GM18909 (cell line): ENCODE measurements at regions not wholly inside any gene's neighbourhood (a gene's known extent, or its start where the extent isn't known, plus 50 kb on each side); places are given as distances from the start of the nearest gene placed in this dataset.
"Not testable (repeated sequence)": the region's sequence is repeated elsewhere in the genome, so short reads cannot be mapped to it uniquely, and the experiment has no call there.

ENCODE experiments used
- ATAC-seq: cut with Tn5 transposase; IDR thresholded peaks from one replicate; pipeline ENCODE4 v1.9.1; 2021; ENCODE audit warnings: mild to moderate bottlenecking; ENCODE audit not compliant: unreplicated experiment, poor library complexity

DNA sequence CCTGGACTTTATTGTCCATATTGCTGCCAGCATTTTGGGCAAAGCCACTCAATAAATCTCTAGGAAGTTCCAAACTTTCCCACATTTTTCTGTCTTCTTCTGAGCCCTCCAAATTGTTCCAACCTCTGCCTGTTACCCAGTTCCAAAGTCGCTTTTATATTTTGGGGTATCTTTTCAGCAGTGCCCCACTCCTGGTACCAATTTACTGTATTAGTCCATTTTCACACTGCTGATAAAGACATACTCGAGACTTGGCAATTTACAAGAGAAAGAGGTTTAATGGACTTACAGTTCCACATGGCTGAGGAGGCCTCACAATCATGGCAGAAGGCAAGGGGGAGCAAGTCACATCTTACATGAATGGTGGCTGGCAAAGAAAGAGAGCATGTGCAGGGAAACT is 53.4 kb downstream of the AHSP start:
- not testable (repeated sequence) for ATAC-seq

DNA sequence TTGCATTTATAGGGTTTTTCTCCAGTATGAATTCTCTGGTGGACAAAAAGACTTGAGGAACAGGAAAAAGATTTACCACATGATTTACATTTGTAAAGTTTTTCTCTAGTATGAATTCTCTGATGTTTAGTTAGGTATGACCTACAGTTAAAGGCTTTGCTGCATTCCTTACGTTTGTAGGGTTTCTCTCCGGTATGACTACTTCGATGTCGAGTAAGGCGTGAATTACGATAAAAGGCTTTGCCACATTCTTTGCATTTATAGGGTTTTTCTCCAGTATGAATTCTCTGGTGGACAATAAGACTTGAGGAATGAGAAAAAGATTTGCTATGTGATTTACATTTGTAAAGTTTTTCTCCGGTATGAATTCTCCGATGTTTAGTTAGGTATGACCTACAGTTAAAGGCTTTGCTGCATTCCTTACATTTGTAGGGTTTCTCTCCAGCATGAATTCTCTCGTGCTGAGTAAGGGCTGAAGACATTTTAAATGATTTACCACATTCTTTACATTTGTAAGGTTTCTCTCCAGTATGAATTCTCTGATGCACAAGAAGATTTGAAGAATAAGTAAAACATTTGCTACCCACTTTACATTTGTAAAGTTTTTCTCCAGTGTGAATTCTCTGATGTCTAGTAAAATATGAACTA is 74.2 kb downstream of the AHSP start:
- ATAC-seq = not testable (repeated sequence)

DNA sequence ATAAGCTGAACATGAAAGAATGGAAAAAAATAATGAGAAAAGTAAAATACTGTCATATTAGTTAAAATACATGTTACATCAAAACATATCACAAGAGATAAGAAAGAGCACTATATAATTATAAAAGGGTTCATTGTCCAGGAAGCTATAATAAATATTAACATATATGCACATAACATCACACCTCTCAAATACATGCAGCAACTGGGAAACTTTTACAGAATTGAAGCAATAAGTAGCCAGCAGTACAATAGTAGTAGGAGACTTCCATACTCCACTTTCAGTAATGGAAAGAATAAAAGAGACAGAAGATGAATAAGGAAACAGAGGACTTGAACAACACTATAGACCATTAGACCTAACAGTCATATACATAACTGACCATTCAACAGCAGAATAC is 90.4 kb downstream of the AHSP start:
- no peak for ATAC-seq

DNA sequence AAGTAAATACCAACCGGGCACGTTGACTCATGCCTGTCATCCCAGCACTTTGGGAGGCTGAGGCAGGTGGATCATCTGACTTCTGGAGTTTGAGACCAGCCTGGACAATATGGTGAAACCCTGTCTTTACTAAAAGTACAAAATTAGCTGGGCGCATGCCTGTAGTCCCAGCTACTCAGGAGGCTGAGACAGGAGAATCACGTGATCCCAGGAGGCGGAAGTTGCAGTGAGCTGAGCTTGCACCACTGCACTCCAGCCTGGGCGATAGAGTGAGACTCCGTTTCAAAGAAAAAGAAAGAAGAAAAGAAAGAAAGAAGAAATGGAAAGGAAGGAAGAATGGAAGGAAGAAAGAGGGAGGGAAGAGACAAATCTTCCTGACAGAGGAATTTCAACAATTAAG is 108.7 kb downstream of the AHSP start:
- ATAC-seq = no peak

DNA sequence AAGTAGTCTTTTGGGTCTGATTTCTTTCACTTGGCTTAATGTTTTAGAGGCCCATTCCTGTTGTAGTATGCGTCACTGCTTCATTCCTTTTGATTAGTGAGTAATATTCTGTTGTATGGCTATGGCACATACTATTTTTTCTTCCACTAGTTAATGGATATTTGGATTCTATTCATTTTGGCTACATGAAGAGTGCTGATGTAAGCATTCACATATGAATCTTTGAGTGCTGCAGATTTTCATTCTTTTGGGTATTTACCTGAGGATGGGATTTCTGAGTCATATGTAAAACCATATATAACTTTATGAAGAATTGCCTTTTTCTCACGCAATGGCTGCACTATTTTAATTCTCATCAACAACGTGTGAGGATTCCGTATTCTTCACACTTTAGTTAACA is 113.6 kb downstream of the AHSP start:
- no peak for ATAC-seq

DNA sequence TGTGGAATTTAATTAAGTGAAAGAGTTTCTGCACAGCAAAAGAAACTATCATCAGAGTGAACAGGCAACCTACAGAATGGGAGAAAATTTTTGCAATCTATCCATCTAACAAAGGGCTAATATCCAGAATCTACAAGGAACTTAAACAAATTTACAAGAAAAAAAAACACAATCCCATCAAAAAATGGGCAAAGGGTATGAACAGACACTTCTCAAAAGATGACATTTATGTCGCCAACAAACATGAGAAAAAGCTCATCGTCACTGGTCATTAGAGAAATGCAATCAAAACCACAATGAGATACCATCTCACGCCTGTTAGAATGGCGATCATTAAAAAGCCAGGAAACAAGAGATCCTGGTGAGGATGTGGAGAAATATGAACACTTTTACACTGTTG is 128.0 kb downstream of the AHSP start:
- ATAC-seq = not testable (repeated sequence)

DNA sequence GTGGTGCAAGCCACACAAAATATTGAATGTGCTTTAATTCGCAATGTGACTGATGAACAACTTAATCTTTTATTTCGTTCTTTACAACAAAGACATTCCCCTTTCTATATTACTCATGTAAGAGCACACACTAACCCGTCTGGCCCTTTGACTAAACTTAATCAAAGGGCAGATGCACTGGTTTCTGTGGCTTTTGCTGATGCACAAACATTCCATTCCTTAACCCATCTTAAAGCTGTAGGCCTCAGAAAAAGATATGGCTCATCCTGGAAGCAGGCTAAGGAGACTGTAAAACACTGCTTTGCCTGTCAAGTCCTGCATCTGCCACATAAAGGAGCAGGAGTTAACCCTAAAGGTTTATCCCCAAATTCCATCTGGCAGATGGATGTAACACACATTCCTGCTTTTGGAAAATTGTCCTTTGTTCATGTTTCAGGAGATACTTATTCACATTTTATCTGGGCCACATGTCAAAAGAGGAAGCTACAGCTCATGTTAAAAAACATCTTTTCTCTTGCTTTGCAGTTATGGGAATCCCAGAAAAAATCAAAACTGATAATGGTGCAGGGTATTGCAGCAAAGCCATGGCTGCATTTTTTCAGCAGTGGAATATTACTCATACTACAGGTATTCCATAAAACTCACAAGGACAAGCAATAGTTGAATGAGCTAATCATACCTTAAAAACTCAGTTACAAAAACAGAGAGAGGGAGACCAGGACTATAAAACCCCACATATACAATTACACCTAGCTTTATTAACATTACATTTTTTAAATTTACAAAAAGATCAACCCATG is 137.2 kb downstream of the AHSP start:
- no peak for ATAC-seq

DNA sequence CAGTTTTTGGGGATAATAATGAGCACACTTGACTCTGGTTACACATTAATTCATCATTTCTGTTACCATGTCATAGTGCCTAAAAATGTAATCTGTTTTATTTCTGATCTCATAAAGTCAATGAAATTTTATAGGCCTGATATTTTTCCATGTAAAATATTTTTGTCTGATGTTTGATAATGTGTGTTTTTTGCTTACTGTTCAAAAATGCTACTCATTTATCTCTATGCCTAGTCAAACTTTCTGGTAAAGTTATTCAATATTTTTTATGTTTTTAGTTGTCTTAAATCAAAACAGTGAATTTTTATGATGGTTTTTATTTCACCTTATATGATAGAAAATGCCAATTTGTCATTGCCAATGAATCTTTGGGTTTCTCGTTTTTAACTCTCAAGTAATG is 147.0 kb downstream of the AHSP start:
- no peak for ATAC-seq

DNA sequence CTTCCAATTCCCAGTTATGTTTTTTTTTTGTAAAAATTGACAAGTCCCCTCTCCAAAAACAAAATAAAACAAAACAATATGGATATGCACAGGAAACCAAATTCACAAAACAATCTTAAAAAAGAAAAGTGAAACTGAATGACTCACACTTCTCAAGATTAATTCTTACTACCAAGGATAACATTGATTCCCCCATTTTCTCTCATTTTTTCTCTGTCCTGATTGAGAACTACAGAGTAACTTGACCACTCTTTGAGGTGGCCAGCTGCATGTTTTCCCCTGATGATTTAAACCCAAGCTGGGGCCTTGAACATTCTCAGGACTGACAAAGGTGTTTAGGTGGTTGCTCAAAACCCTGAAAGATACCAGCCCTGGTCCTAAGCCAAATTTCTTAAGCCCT is 149.0 kb downstream of the AHSP start:
- ATAC-seq = no peak

DNA sequence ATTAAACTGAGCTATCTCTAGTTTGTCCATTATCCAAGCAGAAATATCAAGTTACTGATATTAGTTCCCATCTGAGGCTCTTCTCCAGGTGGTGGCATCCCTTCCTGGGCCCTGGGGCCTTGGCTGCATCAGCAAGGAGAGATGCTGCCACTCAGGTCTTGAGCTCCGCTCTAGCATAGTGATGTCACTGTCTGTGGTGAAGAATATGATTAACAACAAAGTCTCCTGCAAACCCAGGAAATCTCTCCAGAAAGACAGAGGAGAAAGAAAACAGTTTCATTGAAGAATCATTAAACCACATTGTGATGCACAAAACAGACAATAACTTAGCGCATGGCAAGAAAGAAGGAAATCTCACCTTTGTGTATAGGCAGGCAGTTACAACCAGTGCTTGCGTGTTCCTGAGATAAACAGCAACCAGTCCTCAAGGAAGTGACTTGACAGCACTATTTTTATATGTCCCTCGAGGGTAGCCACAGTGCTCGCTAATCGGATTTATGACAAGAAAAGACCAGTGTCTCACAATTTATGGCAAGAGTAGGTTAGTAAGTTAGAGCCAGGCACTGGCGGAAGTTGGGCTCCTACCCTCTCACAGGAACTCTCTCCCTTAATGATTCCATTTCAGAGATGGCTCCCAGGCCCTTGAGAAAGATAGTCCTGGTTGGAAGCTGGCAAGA is 151.1 kb downstream of the AHSP start:
- ATAC-seq = no peak

DNA sequence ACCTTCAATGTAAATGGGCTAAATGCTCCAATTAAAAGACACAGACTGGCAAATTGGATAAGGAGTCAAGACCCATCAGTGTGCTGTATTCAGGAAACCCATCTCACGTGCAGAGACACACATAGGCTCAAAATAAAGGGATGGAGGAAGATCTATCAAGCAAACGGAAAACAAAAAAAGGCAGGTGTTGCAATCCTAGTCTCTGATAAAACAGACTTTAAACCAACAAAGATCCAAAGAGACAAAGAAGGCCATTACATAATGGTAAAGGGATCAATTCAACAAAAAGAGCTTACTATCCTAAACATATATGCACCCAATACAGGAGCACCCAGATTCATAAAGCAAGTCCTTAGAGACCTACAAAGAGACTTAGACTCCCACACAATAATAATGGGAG is 161.6 kb downstream of the AHSP start:
- ATAC-seq = not testable (repeated sequence)

DNA sequence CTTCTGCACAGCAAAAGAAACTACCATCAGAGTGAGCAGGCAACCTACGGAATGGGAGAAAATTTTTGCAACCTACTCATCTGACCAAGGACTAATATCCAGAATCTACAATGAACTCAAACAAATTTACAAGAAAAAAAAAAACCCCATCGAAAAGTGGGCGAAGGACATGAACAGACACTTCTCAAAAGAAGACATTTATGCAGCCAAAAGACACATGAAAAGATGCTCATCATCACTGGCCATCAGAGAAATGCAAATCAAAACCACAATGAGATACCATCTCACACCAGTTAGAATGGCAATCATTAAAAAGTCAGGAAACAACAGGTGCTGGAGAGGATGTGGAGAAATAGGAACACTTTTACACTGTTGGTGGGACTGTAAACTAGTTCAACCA is 164.6 kb downstream of the AHSP start:
- not testable (repeated sequence) for ATAC-seq

DNA sequence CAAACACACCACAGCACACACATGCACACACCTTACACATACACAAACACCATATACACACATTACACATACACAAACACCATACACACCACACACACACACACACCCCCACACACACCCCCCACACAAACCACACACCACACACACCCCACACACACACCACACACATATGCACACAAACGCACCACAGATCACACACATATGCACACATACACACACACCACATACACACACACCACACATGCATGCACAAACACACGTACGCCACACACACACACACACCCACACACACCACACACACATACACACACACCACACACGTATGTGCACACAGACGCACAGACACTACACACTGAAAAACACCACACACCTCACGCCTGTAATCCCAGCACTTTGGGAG is 166.0 kb downstream of the AHSP start:
- ATAC-seq = no peak

DNA sequence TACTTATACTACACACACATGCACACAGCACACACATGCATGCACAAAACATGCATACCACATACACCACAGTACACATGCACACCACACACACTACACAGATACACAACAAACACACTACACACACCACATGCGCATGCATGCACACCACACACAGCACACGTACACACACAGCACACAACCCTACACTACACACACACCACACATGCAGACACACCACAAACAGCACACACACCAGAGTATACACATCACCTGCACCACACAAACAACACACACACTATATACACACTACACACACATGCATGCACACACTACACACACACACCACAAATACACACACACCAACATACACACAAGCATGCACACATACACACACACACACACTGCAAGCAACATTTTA is 166.8 kb downstream of the AHSP start:
- no peak for ATAC-seq

DNA sequence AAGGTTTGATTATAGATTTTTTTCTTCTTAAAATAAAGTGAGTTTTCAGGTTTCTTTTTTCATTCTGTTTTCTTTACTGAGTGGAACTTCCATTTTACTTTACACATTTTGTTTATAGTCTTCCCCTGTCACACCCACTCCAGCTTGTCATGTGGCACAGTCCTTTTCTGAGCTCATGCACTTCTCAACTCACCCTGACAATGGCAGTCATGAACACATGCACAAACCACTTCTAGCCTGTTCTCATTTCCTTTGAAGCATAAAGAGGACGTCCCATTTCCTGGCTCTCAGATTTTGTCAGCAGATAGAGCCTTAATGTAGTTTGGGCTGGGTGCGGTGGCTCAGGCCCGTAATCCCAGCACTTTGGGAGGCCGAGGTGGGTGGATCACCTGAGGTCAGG is 168.0 kb downstream of the AHSP start:
- ATAC-seq = peak; percentile 42

DNA sequence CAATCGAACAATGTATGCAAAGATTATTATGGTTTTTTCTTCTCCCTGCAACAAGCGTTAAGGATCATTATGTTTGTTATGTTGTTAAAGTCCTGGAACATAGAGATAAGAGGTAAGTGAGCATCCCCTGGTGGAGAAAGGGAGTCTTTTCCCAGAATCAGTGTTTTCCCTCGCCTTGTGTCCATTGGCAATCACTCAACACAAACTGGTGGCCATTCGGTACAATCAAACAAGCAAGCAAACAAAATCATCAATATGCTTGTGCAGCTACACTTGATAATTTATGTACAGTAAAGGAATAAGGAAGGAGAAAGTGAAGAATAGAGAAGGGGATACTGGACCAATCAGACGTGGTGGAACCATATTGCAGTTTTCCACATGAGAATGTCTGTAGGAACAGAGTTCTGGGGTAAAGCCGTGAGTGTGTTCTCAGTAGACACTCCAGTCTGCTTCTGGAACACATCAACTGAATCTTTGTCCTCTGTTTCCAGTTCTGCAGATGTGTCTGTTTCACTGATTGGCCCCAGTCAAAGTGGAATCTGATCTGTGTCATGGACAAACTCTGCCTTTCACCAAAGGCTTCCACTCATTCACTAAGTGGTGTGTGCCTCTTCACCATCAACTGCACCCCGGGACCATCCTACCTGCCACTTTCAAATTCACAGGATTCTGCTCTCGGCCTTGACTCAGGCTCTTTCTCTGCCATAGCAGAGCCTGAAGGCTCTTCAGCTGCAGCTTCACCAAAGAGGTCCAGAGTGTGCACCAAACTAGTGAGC is 169.5 kb downstream of the AHSP start:
- no peak for ATAC-seq

DNA sequence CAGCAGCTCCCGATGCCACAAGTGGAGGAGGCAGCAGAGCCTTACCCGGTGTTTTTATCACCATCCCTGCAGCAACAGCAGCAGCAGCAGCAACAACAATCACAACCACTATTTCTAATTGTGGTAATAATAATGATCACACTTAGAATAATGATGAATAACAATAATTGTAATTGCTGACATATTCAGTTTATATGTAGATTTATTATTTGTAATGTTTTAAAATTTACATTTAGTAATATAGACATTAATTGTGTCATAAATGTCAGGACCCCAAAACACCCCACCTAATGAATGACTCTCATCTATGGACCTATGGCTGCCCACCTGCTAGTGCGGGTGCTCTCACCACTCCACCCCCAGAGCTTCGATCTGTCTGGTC is 170.0 kb downstream of the AHSP start:
- ATAC-seq = no peak

DNA sequence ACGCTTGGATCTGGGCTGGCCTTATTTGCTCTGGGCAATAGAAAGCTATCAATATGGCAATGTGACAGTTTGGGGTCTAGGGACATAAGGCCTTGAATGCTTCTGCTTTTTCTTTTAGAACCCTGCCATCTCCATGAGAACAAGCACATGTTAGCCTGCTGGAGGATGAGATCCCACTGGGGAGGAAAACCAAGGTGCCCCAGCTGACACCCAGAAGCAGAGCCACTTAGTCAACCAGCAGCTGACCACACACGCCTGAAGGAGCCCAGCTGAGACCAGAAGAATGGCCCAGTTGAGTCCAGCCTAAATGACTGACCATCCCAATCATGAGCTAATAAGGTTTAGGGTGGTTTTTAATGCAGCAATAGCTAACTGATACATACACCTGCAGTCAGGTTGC is 171.2 kb downstream of the AHSP start:
- ATAC-seq = no peak

DNA sequence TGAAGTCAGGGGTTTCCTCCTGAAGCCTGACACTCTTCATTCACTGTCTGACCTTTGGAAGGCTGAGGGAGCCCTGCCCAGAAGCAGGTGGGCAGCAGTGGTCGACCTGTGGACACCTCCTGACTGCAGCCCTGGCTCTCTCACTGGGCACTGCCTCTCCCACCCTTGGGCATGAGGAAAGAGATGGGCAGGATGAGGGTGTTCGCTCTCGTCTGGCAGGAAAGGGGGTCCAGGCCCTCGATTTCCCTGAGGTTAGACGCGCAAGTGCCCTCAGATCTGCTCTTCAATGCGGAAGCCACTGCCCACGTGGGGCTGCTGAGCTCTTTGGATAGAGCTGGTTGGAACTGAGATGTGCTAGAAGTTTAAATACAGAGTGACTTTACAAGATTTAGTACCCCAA is 171.9 kb downstream of the AHSP start:
- ATAC-seq = no peak

DNA sequence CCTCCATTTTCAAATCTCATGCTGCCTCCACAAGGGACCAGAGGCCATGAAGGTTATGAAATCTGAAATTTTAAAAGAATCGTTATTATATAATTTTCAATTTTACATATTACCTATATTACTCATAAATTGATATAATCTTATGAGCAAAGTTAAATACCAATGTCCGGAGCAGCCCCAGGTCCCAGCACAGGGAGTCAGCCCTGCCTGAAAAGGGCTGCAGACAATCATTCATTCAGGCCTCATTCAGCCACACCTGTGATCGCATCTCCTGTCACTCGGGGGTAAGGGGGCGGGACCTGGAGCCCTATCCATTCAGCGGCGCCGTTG is 172.5 kb downstream of the AHSP start:
- ATAC-seq = no peak
